RWPE2 (cell line): ENCODE measurements at regions not wholly inside any gene's neighbourhood (a gene's known extent, or its start where the extent isn't known, plus 50 kb on each side); places are given as distances from the start of the nearest gene placed in this dataset.

Source experiments
- ATAC-seq: fragments of 200-7000 bp; cut with Tn5 transposase; 3 replicates; pipeline ENCODE4 v1.9.1; 2021; ENCODE audit warnings: low read depth
- DNase-seq: peaks from one replicate; pipeline ENCODE4 v3.0.0-alpha.2; 2020; ENCODE audit warnings: low spot score
- H3K27ac ChIP-seq: fragments of 450-650 bp; 2 replicates; pipeline ENCODE4 v1.5.1; 2017; ENCODE audit warnings: mild to moderate bottlenecking; ENCODE audit not compliant: poor library complexity, severe bottlenecking
- H3K27me3 ChIP-seq: fragments of 250-450 bp; sonication (Bioruptor Pico); 2 replicates; pipeline ENCODE4 v1.5.1; 2021; ENCODE audit warnings: mild to moderate bottlenecking, moderate library complexity; ENCODE audit not compliant: insufficient read depth, poor library complexity, severe bottlenecking
- H3K36me3 ChIP-seq: fragments of 250-450 bp; sonication (Bioruptor Pico); 2 replicates; pipeline ENCODE4 v1.5.1; 2020; ENCODE audit warnings: low read depth, mild to moderate bottlenecking, moderate library complexity
- H3K4me1 ChIP-seq: fragments of 250-450 bp; sonication (Bioruptor Pico); 2 replicates; pipeline ENCODE4 v1.5.1; 2021; ENCODE audit warnings: mild to moderate bottlenecking, moderate library complexity; ENCODE audit not compliant: insufficient read depth, poor library complexity, severe bottlenecking
- H3K4me3 ChIP-seq: fragments of 250-450 bp; sonication (Bioruptor Pico); 2 replicates; pipeline ENCODE4 v1.5.1; 2021; ENCODE audit warnings: mild to moderate bottlenecking, moderate library complexity; ENCODE audit not compliant: severe bottlenecking
- H3K9me3 ChIP-seq: fragments of 250-450 bp; sonication (Bioruptor Pico); 2 replicates; pipeline ENCODE4 v1.5.1; 2021; ENCODE audit warnings: mild to moderate bottlenecking, moderate library complexity; ENCODE audit not compliant: severe bottlenecking
- TF ChIP-seq, protein P1 (sequence below): fragments of 450-650 bp; IDR thresholded peaks from one replicate; pipeline ENCODE4 v1.5.1; 2017; ENCODE audit warnings: mild to moderate bottlenecking, moderate library complexity; ENCODE audit not compliant: poor library complexity, severe bottlenecking

DNA sequence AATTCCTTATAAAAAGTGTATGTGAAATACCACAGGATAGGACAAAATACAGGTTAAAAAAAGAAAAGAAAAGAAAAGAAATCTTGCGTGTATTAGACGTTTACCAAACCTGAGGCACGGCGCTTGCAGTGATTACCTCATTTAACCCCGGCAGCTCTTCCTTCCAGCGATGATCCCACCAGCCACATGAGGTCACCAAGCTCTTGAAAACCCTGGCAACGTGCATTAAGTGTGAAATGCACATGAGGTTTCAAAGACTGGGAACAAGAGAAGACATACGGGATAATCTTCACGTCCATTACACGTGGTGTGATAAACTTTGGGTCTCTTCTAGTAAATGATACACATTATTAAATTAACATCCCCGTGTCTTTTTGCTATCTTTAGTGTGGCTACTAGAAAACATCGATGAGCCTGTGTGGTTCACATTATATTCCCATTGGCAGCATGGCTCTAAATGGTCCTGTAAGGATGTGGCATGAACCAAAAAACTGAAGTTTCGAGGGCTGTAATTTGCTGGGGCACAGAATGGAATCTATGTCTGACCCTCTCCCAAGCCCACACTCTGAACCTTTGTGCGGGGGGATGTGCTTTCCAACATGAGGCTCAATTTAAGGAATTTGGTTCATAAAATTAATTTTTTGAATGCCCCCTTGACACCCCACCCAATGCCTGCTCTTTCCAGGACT lies 59.2 kb upstream of the THBS2 start:
- Histone ChIP-seq H3K27ac (no peak overlapping the region), H3K9me3 (no peaks in the 10 kb centered on the region), H3K36me3 (no peaks in the 10 kb centered on the region), H3K4me3 (no peak overlapping the region), H3K4me1 (no peaks in the 10 kb centered on the region), H3K27me3 (no peaks in the 10 kb centered on the region)
- TF ChIP-seq, protein P1, sequence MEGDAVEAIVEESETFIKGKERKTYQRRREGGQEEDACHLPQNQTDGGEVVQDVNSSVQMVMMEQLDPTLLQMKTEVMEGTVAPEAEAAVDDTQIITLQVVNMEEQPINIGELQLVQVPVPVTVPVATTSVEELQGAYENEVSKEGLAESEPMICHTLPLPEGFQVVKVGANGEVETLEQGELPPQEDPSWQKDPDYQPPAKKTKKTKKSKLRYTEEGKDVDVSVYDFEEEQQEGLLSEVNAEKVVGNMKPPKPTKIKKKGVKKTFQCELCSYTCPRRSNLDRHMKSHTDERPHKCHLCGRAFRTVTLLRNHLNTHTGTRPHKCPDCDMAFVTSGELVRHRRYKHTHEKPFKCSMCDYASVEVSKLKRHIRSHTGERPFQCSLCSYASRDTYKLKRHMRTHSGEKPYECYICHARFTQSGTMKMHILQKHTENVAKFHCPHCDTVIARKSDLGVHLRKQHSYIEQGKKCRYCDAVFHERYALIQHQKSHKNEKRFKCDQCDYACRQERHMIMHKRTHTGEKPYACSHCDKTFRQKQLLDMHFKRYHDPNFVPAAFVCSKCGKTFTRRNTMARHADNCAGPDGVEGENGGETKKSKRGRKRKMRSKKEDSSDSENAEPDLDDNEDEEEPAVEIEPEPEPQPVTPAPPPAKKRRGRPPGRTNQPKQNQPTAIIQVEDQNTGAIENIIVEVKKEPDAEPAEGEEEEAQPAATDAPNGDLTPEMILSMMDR, result no peak
- DNase-seq (no peak), ATAC-seq (no peak)

DNA sequence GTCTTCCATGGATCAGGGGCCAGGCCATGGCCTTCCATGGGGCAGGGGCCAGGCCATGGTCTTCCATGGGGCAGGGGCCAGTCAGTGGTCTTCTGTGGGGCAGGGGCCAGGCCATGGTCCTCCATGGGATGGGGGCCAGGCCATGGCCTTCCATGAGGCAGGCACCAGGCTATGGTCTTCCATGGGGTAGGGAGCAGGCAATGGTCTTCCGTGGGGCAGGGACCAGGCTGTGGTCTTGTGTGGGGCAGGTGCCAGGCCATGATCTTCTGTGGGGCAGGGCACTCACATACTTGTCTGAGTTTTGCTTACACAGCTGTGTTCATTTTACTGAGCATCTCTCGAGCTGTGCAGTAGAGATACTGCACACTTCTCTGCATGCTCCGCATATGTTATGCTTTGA lies 57.3 kb upstream of the THBS2 start:
- TF ChIP-seq, protein P1, result no peak
- DNase-seq, result no peak
- Histone ChIP-seq H3K27me3 (no peaks in the 10 kb centered on the region), H3K27ac (no peak overlapping the region), H3K4me1 (no peaks in the 10 kb centered on the region), H3K9me3 (no peaks in the 10 kb centered on the region), H3K4me3 (no peak overlapping the region), H3K36me3 (no peaks in the 10 kb centered on the region)
- ATAC-seq, result no peak
